GM12878 (cell line): ENCODE measurements at regions not wholly inside any gene's neighbourhood (a gene's known extent, or its start where the extent isn't known, plus 50 kb on each side); places are given as distances from the start of the nearest gene placed in this dataset.

Experiments
- REST ChIP-seq: IDR thresholded peaks from 2 replicates; pipeline ENCODE4 v1.6.1; 2012; ENCODE audit warnings: mild to moderate bottlenecking, low read depth, low read length
- SPI1 ChIP-seq: IDR thresholded peaks from 2 replicates; pipeline ENCODE4 v1.6.1; 2011; ENCODE audit warnings: low read depth, mild to moderate bottlenecking, low read length, moderate library complexity, borderline replicate concordance; ENCODE audit not compliant: insufficient read depth

GRCh38 chr12:58202933-58203718 lies 261.8 kb downstream of the ATP23 start:
- TF ChIP-seq REST (no peak), SPI1 (no peak)
